ENCODE measurements at regions not wholly inside any gene's neighbourhood (a gene's known extent, or its start where the extent isn't known, plus 50 kb on each side); places are given as distances from the start of the nearest gene placed in this dataset.
A peak's percentile ranks its signal among the peaks of the same experiment; 100 is the strongest.

DNA sequence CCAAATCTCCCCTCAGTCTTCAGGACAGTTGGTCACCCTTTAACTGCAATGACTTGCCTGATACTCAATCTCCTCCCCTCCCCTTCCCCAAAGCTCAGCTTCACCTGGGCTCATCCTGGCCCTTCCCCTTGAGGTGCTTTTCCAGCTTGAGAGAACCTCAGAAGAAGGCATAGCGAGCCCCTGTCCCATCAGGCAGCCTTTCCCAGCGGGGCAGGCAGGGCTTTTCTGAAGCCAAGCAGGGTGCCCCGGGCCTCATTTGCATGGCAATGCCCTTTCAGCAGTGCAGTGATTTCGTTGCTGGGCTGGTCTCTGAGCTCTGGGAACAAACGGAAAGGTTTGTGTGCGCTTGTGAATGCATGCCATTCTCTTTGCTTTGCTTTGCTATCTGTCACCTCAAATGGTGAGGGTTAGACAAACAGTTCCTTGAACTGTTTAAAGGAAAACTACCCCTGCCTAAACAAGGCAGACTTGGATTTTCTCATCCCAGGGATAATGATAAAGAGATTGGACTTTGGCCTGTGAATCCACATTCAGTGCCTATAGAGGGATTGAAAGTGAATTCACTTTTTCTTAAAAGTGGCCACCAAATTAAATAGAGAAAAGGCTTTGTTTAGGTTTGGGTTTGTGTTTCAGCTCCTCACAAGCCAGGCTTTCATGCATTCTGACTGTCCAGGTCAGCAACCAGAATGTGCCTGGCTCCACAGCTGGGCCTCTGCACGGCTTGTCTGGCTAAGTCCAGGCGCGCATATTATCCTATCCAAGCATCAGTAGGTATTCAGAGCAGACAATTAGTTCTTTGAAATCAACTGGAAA is 165.3 kb downstream of the ZNF608 start:
- ChIA-PET CTCF (interaction anchor here (0.9 to 2.0 kb wide), 2 partner anchors 11 to 160 kb away, joined by 3 to 4 read pairs; no protein-coding TSS in a partner anchor), POLR2A (no interaction called here)
- H3K4me1 ChIP-seq (ENCODE audit: control insufficient read depth, extremely low read depth, insufficient read depth, low read length) = peaks cover 7% of the 10 kb centered on the region
- no peak overlapping the region for H3K4me3 ChIP-seq (replicated peaks in 1 of 3; ENCODE audit: insufficient read depth in 1 of 3, low read depth in 1 of 3, low read length in 3 of 3)
- H2AFZ ChIP-seq (ENCODE audit: low read depth, low read length) = no peak overlapping the region
- H4K20me1 ChIP-seq (replicated peaks; ENCODE audit: control insufficient read depth, extremely low read depth, insufficient read depth, low read length) = no peaks in the 10 kb centered on the region
- no peak for TF ChIP-seq POLR2AphosphoS5 (IDR thresholded peaks at IDR 0.05; ENCODE audit: insufficient read depth, low read depth, low read length)
- TF ChIP-seq, protein P1, sequence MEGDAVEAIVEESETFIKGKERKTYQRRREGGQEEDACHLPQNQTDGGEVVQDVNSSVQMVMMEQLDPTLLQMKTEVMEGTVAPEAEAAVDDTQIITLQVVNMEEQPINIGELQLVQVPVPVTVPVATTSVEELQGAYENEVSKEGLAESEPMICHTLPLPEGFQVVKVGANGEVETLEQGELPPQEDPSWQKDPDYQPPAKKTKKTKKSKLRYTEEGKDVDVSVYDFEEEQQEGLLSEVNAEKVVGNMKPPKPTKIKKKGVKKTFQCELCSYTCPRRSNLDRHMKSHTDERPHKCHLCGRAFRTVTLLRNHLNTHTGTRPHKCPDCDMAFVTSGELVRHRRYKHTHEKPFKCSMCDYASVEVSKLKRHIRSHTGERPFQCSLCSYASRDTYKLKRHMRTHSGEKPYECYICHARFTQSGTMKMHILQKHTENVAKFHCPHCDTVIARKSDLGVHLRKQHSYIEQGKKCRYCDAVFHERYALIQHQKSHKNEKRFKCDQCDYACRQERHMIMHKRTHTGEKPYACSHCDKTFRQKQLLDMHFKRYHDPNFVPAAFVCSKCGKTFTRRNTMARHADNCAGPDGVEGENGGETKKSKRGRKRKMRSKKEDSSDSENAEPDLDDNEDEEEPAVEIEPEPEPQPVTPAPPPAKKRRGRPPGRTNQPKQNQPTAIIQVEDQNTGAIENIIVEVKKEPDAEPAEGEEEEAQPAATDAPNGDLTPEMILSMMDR (IDR thresholded peaks at IDR 0.05; ENCODE audit: extremely low read depth in 1 of 2, insufficient read depth in 1 of 2, low read depth in 1 of 2, low read length in 2 of 2) = no peak
- no peak for TF ChIP-seq EZH2 (IDR thresholded peaks at IDR 0.05; ENCODE audit: borderline replicate concordance, low read depth, low read length, severe bottlenecking)
- no peak for TF ChIP-seq GATA2 (IDR thresholded peaks at IDR 0.05; ENCODE audit: insufficient read depth, insufficient read length, low read depth, low read length)
- TF ChIP-seq, protein P2, sequence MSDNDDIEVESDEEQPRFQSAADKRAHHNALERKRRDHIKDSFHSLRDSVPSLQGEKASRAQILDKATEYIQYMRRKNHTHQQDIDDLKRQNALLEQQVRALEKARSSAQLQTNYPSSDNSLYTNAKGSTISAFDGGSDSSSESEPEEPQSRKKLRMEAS (IDR thresholded peaks at IDR 0.05; ENCODE audit: insufficient read depth, insufficient read length) = no peak
- TF ChIP-seq JUN (IDR thresholded peaks at IDR 0.05; ENCODE audit: borderline replicate concordance, insufficient read depth, insufficient read length, low read depth) = no peak
- no peak for TF ChIP-seq POLR2A (IDR thresholded peaks at IDR 0.05; ENCODE audit: low read depth, low read length)
- TF ChIP-seq FOS (IDR thresholded peaks at IDR 0.05; ENCODE audit: borderline replicate concordance, insufficient read depth, low read length) = no peak
- TF ChIP-seq MYC (IDR thresholded peaks at IDR 0.05; ENCODE audit: low read depth, low read length) = no peak
- H3K27ac ChIP-seq (ENCODE audit: insufficient read depth, low read depth, low read length) = no peak overlapping the region
- intact Hi-C loops (cut with micrococcal nuclease) (no loop called here), dilution Hi-C loops (cut with MboI; ENCODE audit: extremely low pct_ligation_motif_present, low sequenced_read_pairs) (no loop called here)
- no peaks in the 10 kb centered on the region for H3K27me3 ChIP-seq (ENCODE audit: control insufficient read depth in 2 of 2, insufficient read depth in 2 of 2, low read length in 2 of 2)
- no peak overlapping the region for H3K9ac ChIP-seq (replicated peaks; ENCODE audit: extremely low read depth, insufficient read depth, low read length)
- DNase-seq (ENCODE audit: low read depth, low spot score) (peak; percentile 68), FAIRE-seq (no peak)
- no peak overlapping the region for H3K4me2 ChIP-seq (ENCODE audit: insufficient read depth, low read length)
- H3K9me3 ChIP-seq (replicated peaks; ENCODE audit: control insufficient read depth, insufficient read depth, low read length) = no peaks in the 10 kb centered on the region
- H3K79me2 ChIP-seq (ENCODE audit: control insufficient read depth, insufficient read depth, low read length) = no peaks in the 10 kb centered on the region
- no TSS peak for BruUV-seq (replicated peaks)
- no peaks in the 10 kb centered on the region for H3K9me1 ChIP-seq (replicated peaks; ENCODE audit: control insufficient read depth, extremely low read depth, insufficient read depth, low read length)
- no peaks in the 10 kb centered on the region for H3K36me3 ChIP-seq (ENCODE audit: control insufficient read depth in 2 of 2, extremely low read depth in 1 of 2, insufficient read depth in 2 of 2, low read length in 2 of 2)

Data from endothelial cell of umbilical vein (primary cell).